ENCODE measurements at regions not wholly inside any gene's neighbourhood (a gene's known extent, or its start where the extent isn't known, plus 50 kb on each side); places are given as distances from the start of the nearest gene placed in this dataset.

- TF ChIP-seq, protein P1, sequence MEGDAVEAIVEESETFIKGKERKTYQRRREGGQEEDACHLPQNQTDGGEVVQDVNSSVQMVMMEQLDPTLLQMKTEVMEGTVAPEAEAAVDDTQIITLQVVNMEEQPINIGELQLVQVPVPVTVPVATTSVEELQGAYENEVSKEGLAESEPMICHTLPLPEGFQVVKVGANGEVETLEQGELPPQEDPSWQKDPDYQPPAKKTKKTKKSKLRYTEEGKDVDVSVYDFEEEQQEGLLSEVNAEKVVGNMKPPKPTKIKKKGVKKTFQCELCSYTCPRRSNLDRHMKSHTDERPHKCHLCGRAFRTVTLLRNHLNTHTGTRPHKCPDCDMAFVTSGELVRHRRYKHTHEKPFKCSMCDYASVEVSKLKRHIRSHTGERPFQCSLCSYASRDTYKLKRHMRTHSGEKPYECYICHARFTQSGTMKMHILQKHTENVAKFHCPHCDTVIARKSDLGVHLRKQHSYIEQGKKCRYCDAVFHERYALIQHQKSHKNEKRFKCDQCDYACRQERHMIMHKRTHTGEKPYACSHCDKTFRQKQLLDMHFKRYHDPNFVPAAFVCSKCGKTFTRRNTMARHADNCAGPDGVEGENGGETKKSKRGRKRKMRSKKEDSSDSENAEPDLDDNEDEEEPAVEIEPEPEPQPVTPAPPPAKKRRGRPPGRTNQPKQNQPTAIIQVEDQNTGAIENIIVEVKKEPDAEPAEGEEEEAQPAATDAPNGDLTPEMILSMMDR (IDR thresholded peaks at IDR 0.05; ENCODE audit: poor library complexity), result no peak
- TF ChIP-seq EZH2phosphoT487 (IDR thresholded peaks at IDR 0.05; ENCODE audit: low read depth, severe bottlenecking, unreplicated experiment), result no peak
- no peak for TF ChIP-seq EZH2 (IDR thresholded peaks at IDR 0.05; ENCODE audit: borderline replicate concordance)
Observed at GRCh38 chrX:124818033-124818432, 471.7 kb downstream of the SH2D1A start.
